Epithelial cell of proximal tubule (primary cell): ENCODE measurements at regions not wholly inside any gene's neighbourhood (a gene's known extent, or its start where the extent isn't known, plus 50 kb on each side); places are given as distances from the start of the nearest gene placed in this dataset.
A peak's percentile ranks its signal among the peaks of the same experiment; 100 is the strongest.
"Not testable (repeated sequence)": the region's sequence is repeated elsewhere in the genome, so short reads cannot be mapped to it uniquely, and the experiment has no call there.

Experiments used
- DNase-seq: peaks from one replicate; pipeline ENCODE4 v3.0.0-alpha.2; 2011; ENCODE audit warnings: low read depth
- H3K4me3 ChIP-seq: 2 replicates; pipeline ENCODE4 v1.5.1; 2011; ENCODE audit warnings: low read depth, mild to moderate bottlenecking, low read length
- CTCF ChIP-seq: conservative IDR thresholded peaks from 2 replicates; pipeline ENCODE4 v1.5.1; 2012; ENCODE audit warnings: low read depth, mild to moderate bottlenecking, low read length

GRCh38 chr4:91653067-91653466 is 650.7 kb upstream of the GRID2 start:
- DNase-seq: no peak
- no peak overlapping the region for H3K4me3 ChIP-seq
- TF ChIP-seq CTCF: no peak

GRCh38 chr4:91681091-91681490 is 622.7 kb upstream of the GRID2 start:
- no peak overlapping the region for H3K4me3 ChIP-seq
- TF ChIP-seq CTCF: no peak
- no peak for DNase-seq

GRCh38 chr4:91681544-91681943 is 622.2 kb upstream of the GRID2 start:
- DNase-seq: no peak

GRCh38 chr4:91684955-91685354 is 618.8 kb upstream of the GRID2 start:
- no peak overlapping the region for H3K4me3 ChIP-seq
- no peak for TF ChIP-seq CTCF
- no peak for DNase-seq

More at GRCh38 chr4:91681544-91681943, 622.2 kb upstream of the GRID2 start:
- H3K4me3 ChIP-seq: no peak overlapping the region
- no peak for TF ChIP-seq CTCF

GRCh38 chr4:91688413-91688812 is 615.4 kb upstream of the GRID2 start:
- no peak for DNase-seq
- H3K4me3 ChIP-seq: no peak overlapping the region
- TF ChIP-seq CTCF: no peak

- DNase-seq, H3K4me3 ChIP-seq: not testable (repeated sequence)
Measured at GRCh38 chr4:91699691-91700090, 604.1 kb upstream of the GRID2 start.

GRCh38 chr4:91729851-91730250 is 573.9 kb upstream of the GRID2 start:
- no peak for DNase-seq
- no peak for TF ChIP-seq CTCF
- H3K4me3 ChIP-seq: no peak overlapping the region

- DNase-seq: no peak
- H3K4me3 ChIP-seq: no peak overlapping the region
- TF ChIP-seq CTCF: peak; percentile 36
Measured at GRCh38 chr4:91734682-91735081, 569.1 kb upstream of the GRID2 start.

GRCh38 chr4:91738831-91739230 is 564.9 kb upstream of the GRID2 start:
- H3K4me3 ChIP-seq, DNase-seq: not testable (repeated sequence)
